ENCODE measurements at regions not wholly inside any gene's neighbourhood (a gene's known extent, or its start where the extent isn't known, plus 50 kb on each side); places are given as distances from the start of the nearest gene placed in this dataset.

GRCh38 chr1:79478728-79479373 lies 472.3 kb upstream of the ADGRL4 start:
- Mint-ChIP-seq H3K27ac (no peak overlapping the region), H3K4me3 (no peak overlapping the region), H3K27me3 (no peaks in the 10 kb centered on the region), H3K9me3 (peaks cover 3% of the 10 kb centered on the region), H3K36me3 (ENCODE audit: low read depth) (no peaks in the 10 kb centered on the region), H3K4me1 (ENCODE audit: low read depth) (no peaks in the 10 kb centered on the region)
- Histone ChIP-seq H3K27me3 (ENCODE audit: control insufficient read depth in 1 of 2, insufficient read depth in 2 of 2, low read length in 2 of 2) (no peaks in the 10 kb centered on the region), H3K4me3 (ENCODE audit: low read length) (no peak overlapping the region), H3K4me1 (ENCODE audit: insufficient read depth, low read length) (no peaks in the 10 kb centered on the region), H3K36me3 (ENCODE audit: insufficient read depth, low read length) (no peaks in the 10 kb centered on the region), H3K27ac (ENCODE audit: low read depth in 1 of 2, low read length in 2 of 2) (no peak overlapping the region), H3K9me3 (ENCODE audit: control insufficient read depth in 1 of 2, insufficient read depth in 1 of 2, low read length in 2 of 2) (peaks cover 0 to 8% of the 10 kb centered on the region in 2 experiments)
- intact Hi-C loops (cut with DNase I, micrococcal nuclease), result no loop called here
- TF ChIP-seq, protein P1, sequence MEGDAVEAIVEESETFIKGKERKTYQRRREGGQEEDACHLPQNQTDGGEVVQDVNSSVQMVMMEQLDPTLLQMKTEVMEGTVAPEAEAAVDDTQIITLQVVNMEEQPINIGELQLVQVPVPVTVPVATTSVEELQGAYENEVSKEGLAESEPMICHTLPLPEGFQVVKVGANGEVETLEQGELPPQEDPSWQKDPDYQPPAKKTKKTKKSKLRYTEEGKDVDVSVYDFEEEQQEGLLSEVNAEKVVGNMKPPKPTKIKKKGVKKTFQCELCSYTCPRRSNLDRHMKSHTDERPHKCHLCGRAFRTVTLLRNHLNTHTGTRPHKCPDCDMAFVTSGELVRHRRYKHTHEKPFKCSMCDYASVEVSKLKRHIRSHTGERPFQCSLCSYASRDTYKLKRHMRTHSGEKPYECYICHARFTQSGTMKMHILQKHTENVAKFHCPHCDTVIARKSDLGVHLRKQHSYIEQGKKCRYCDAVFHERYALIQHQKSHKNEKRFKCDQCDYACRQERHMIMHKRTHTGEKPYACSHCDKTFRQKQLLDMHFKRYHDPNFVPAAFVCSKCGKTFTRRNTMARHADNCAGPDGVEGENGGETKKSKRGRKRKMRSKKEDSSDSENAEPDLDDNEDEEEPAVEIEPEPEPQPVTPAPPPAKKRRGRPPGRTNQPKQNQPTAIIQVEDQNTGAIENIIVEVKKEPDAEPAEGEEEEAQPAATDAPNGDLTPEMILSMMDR (IDR thresholded peaks at IDR 0.05), result no peak
- no peak for DNase-seq
- POLR2A ChIA-PET, result no interaction called here
- CTCF ChIA-PET, result no interaction called here
- ATAC-seq (ENCODE audit: poor library complexity), result no peak

DNA sequence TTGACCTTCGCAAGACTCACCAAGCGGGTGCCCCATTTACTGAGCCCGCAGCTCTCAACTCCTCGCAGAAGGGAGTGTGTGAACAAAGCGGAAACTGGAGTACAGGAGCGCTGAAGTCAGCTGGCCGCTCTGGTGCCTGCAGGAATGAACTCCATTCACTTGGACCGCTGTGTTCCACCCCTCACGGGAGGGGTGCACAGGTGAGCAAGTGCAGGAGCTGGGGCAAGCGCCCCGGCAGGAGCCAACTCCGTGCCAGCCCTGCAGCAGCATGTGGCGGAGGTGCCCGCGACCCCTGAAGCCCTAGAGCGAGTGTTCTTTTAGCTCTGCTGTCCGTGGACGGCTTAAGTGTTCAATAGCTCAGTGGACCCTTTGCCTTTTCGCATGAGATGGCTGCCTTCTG lies 471.6 kb upstream of the ADGRL4 start:
- Histone ChIP-seq H3K27ac (ENCODE audit: low read depth in 1 of 2, low read length in 2 of 2) (no peak overlapping the region), H3K9me3 (ENCODE audit: control insufficient read depth in 1 of 2, insufficient read depth in 1 of 2, low read length in 2 of 2) (peaks cover 0 to 8% of the 10 kb centered on the region in 2 experiments), H3K27me3 (ENCODE audit: control insufficient read depth in 1 of 2, insufficient read depth in 2 of 2, low read length in 2 of 2) (no peaks in the 10 kb centered on the region), H3K36me3 (ENCODE audit: insufficient read depth, low read length) (no peaks in the 10 kb centered on the region), H3K4me1 (ENCODE audit: insufficient read depth, low read length) (no peaks in the 10 kb centered on the region), H3K4me3 (ENCODE audit: low read length) (no peak overlapping the region)
- ChIA-PET CTCF (no interaction called here), POLR2A (no interaction called here)
- peak in 1 of 14 experiments; percentile 0 for DNase-seq
- Mint-ChIP-seq H3K4me1 (ENCODE audit: low read depth) (no peaks in the 10 kb centered on the region), H3K4me3 (no peak overlapping the region), H3K36me3 (ENCODE audit: low read depth) (no peaks in the 10 kb centered on the region), H3K9me3 (peaks cover 3% of the 10 kb centered on the region), H3K27ac (no peak overlapping the region), H3K27me3 (no peaks in the 10 kb centered on the region)
- intact Hi-C loops (cut with DNase I, micrococcal nuclease), result no loop called here
- ATAC-seq (ENCODE audit: poor library complexity), result no peak
- TF ChIP-seq, protein P1 (IDR thresholded peaks at IDR 0.05), result no peak

GRCh38 chr1:79472067-79472656 lies 465.6 kb upstream of the ADGRL4 start:
- Mint-ChIP-seq H3K9me3 (no peaks in the 10 kb centered on the region), H3K27ac (no peak overlapping the region), H3K4me1 (ENCODE audit: low read depth) (no peaks in the 10 kb centered on the region), H3K4me3 (no peak overlapping the region), H3K36me3 (ENCODE audit: low read depth) (no peaks in the 10 kb centered on the region), H3K27me3 (no peaks in the 10 kb centered on the region)
- Histone ChIP-seq H3K36me3 (ENCODE audit: insufficient read depth, low read length) (no peaks in the 10 kb centered on the region), H3K9me3 (ENCODE audit: control insufficient read depth in 1 of 2, insufficient read depth in 1 of 2, low read length in 2 of 2) (peaks cover 0 to 5% of the 10 kb centered on the region in 2 experiments), H3K4me1 (ENCODE audit: insufficient read depth, low read length) (no peaks in the 10 kb centered on the region), H3K4me3 (ENCODE audit: low read length) (no peak overlapping the region), H3K27me3 (ENCODE audit: control insufficient read depth in 1 of 2, insufficient read depth in 2 of 2, low read length in 2 of 2) (no peaks in the 10 kb centered on the region), H3K27ac (ENCODE audit: low read depth in 1 of 2, low read length in 2 of 2) (no peak overlapping the region)
- intact Hi-C loops (cut with DNase I, micrococcal nuclease), result no loop called here
- ATAC-seq (ENCODE audit: poor library complexity) (no peak), DNase-seq (no peak)
- CTCF ChIA-PET, result no interaction called here
- POLR2A ChIA-PET, result no interaction called here
- TF ChIP-seq, protein P1 (IDR thresholded peaks at IDR 0.05), result no peak
